CD4-positive, alpha-beta T cell (primary cell): ENCODE measurements at regions not wholly inside any gene's neighbourhood (a gene's known extent, or its start where the extent isn't known, plus 50 kb on each side); places are given as distances from the start of the nearest gene placed in this dataset.

Source experiments
- ATAC-seq: fragments of 200-7000 bp; cut with Tn5 transposase; one replicate; pipeline ENCODE4 v1.10.0; 2022; ENCODE audit warnings: mild to moderate bottlenecking; ENCODE audit not compliant: poor library complexity
- CTCF ChIA-PET: fragments of 350-600 bp; sonication (Branson Sonifier 250); formaldehyde crosslinking; loops from one replicate; lab custom pipeline; 2021; ENCODE audit warnings: antibody characterized with exemption, inconsistent platforms; lab: Charles Lee
- POLR2A ChIA-PET: fragments of 350-600 bp; sonication (Branson Sonifier 250); formaldehyde crosslinking; loops from one replicate; lab custom pipeline; 2021; ENCODE audit warnings: antibody characterized with exemption, inconsistent platforms; lab: Charles Lee
- DNase-seq, 14 experiments: peaks; one replicate each; pipeline ENCODE4 v3.0.0-alpha.2; 2013 to 2020; ENCODE audit warnings: mixed read lengths in 2 of 14
- H3K27ac ChIP-seq, 2 donors: one replicate each; pipeline versions ENCODE4 v1.5.1 to v1.7.0; 2013; ENCODE audit warnings: low read length in 2 of 2, low read depth in 1 of 2, mild to moderate bottlenecking in 1 of 2
- H3K27me3 ChIP-seq, 2 experiments: 1 replicate in 1 of 2; 2 replicates in 1 of 2; pipeline versions ENCODE4 v1.6.1 to v1.7.0; 2013; ENCODE audit warnings: low read length in 2 of 2, control low read depth in 1 of 2, mild to moderate bottlenecking in 1 of 2, moderate library complexity in 1 of 2; ENCODE audit not compliant: insufficient read depth in 2 of 2, control insufficient read depth in 1 of 2
- H3K36me3 ChIP-seq: one replicate; pipeline ENCODE4 v1.6.1; 2013; ENCODE audit warnings: low read length, control low read depth; ENCODE audit not compliant: insufficient read depth
- H3K4me1 ChIP-seq: one replicate; pipeline ENCODE4 v1.6.1; 2013; ENCODE audit warnings: low read length, control low read depth; ENCODE audit not compliant: insufficient read depth
- H3K4me3 ChIP-seq: one replicate; pipeline ENCODE4 v1.5.1; 2013; ENCODE audit warnings: mild to moderate bottlenecking, low read length, moderate library complexity
- H3K9me3 ChIP-seq, 2 experiments: 1 replicate in 1 of 2; 2 replicates in 1 of 2; pipeline versions ENCODE4 v1.6.1 to v1.7.0; 2013; ENCODE audit warnings: low read length in 2 of 2, mild to moderate bottlenecking in 2 of 2, control low read depth in 1 of 2, moderate library complexity in 1 of 2; ENCODE audit not compliant: control insufficient read depth in 1 of 2, insufficient read depth in 1 of 2
- H3K27ac Mint-ChIP-seq: one replicate; pipeline ENCODE4 v1.8.0; 2020; ENCODE audit warnings: mixed read lengths
- H3K27me3 Mint-ChIP-seq: one replicate; pipeline ENCODE4 v1.8.0; 2021; ENCODE audit warnings: mixed read lengths
- H3K36me3 Mint-ChIP-seq: one replicate; pipeline ENCODE4 v1.8.0; 2021; ENCODE audit warnings: low read depth, mixed read lengths
- H3K4me1 Mint-ChIP-seq: one replicate; pipeline ENCODE4 v1.8.0; 2021; ENCODE audit warnings: low read depth, mixed read lengths
- H3K4me3 Mint-ChIP-seq: one replicate; pipeline ENCODE4 v1.8.0; 2020; ENCODE audit warnings: mild to moderate bottlenecking, mixed read lengths
- H3K9me3 Mint-ChIP-seq: one replicate; pipeline ENCODE4 v1.8.0; 2020; ENCODE audit warnings: mixed read lengths
- CTCF ChIP-seq: fragments of 200-600 bp; IDR thresholded peaks from one replicate; pipeline ENCODE4 v1.8.0; 2022; ENCODE audit warnings: antibody characterized with exemption, mild to moderate bottlenecking
- intact Hi-C, 2 experiments: fragments of 100-400 bp; cut with DNase I in 1 of 2; cut with micrococcal nuclease in 1 of 2; formaldehyde crosslinking; loops; one replicate each; pipeline versions ENCODE4 v1.15.1 to v1.9.0; 2023 to 2025; cut with DNase I, micrococcal nuclease

DNA sequence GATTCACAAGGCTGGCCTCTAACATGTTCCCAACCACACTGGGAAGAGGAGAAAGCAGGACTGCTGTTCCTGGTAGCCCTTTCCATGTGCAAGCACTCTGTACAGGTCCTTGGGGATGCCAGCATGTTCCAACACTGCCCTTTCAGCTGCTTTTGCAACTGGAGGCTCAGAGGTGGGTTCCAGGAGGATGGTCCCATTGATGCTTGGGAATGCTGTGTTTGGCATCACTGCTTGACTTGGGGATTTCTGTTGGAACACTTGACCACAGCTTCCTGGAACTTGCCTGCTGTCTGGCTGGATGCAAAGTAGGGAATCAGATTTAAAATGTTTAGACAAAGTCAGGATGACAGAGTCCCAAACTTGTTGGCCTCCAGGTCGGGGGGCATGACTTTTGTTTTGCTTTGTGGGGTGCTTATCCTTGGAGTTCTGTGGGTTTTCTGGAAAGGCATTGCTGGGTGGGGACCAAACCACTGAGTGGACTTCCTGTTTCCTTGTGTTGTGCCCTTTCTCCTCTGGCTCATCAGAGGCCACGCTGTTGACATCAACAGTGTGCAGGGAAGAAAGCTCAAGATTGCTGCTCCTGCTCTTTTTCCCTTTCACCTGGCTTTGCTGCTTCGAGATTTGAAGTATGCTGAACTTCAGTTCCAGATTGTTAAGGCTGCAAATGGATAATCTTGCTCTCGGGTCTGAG is 148.5 kb upstream of the RPS23 start:
- no peaks in the 10 kb centered on the region for H3K36me3 Mint-ChIP-seq
- Histone ChIP-seq H3K4me3 (no peak overlapping the region), H3K36me3 (no peaks in the 10 kb centered on the region), H3K27me3 (no peaks in the 10 kb centered on the region), H3K27ac (no peak overlapping the region), H3K9me3 (no peaks in the 10 kb centered on the region), H3K4me1 (no peaks in the 10 kb centered on the region)
- H3K27ac Mint-ChIP-seq, result no peak overlapping the region
- no peaks in the 10 kb centered on the region for H3K9me3 Mint-ChIP-seq
- H3K27me3 Mint-ChIP-seq, result no peaks in the 10 kb centered on the region
- ChIA-PET POLR2A (no interaction called here), CTCF (no interaction called here)
- TF ChIP-seq CTCF, result no peak
- H3K4me3 Mint-ChIP-seq, result no peak overlapping the region
- ATAC-seq (no peak), DNase-seq (no peak)
- H3K4me1 Mint-ChIP-seq, result no peaks in the 10 kb centered on the region
- intact Hi-C loops, result no loop called here

DNA sequence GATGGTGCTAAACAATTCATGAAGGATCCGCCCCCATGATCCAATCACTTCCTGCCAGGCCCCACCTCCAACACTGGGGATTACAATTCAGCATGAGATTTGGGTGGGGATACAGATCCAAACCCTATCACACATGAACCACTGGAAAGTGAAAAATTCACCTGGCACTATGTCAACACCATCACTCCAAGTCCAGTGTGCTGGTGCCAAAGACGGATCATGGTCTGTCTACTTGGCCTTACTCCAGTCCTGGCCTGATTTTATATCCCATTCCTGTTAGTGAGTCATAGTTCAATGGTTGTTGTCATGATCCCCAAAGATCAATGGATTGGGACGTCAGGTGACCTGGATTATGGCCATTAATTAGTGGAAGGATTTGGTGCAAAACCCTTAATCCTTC is 147.4 kb upstream of the RPS23 start:
- Histone ChIP-seq H3K9me3 (no peaks in the 10 kb centered on the region), H3K4me3 (no peak overlapping the region), H3K27ac (no peak overlapping the region), H3K4me1 (no peaks in the 10 kb centered on the region), H3K27me3 (no peaks in the 10 kb centered on the region), H3K36me3 (no peaks in the 10 kb centered on the region)
- ATAC-seq (no peak), DNase-seq (no peak)
- Mint-ChIP-seq H3K27ac (no peak overlapping the region), H3K4me3 (no peak overlapping the region), H3K36me3 (no peaks in the 10 kb centered on the region), H3K4me1 (no peaks in the 10 kb centered on the region), H3K27me3 (no peaks in the 10 kb centered on the region), H3K9me3 (no peaks in the 10 kb centered on the region)
- intact Hi-C loops, result no loop called here
- no peak for TF ChIP-seq CTCF
- ChIA-PET POLR2A (no interaction called here), CTCF (interaction anchor here (1.2 kb wide), 1 partner anchor 12 kb away, joined by 3 read pairs; no protein-coding TSS in a partner anchor)

- Histone ChIP-seq H3K27me3 (no peaks in the 10 kb centered on the region), H3K4me1 (no peaks in the 10 kb centered on the region), H3K36me3 (no peaks in the 10 kb centered on the region), H3K9me3 (no peaks in the 10 kb centered on the region), H3K4me3 (no peak overlapping the region), H3K27ac (no peak overlapping the region)
- ATAC-seq, result no peak
- H3K36me3 Mint-ChIP-seq, result no peaks in the 10 kb centered on the region
- H3K9me3 Mint-ChIP-seq, result no peaks in the 10 kb centered on the region
- no peak overlapping the region for H3K4me3 Mint-ChIP-seq
- ChIA-PET CTCF (interaction anchor here (1.2 kb wide), 1 partner anchor 11 kb away, joined by 3 read pairs; no protein-coding TSS in a partner anchor), POLR2A (no interaction called here)
- intact Hi-C loops, result no loop called here
- DNase-seq, result no peak
- no peak overlapping the region for H3K27ac Mint-ChIP-seq
- TF ChIP-seq CTCF, result no peak
- no peaks in the 10 kb centered on the region for H3K27me3 Mint-ChIP-seq
- H3K4me1 Mint-ChIP-seq, result no peaks in the 10 kb centered on the region
These were observed 146.1 kb upstream of the RPS23 start for GRCh38 chr5:82424211-82424610.
